Stimulated activated effector memory CD8-positive, alpha-beta T cell treated with anti-CD3 and anti-CD28 coated beads, Interleukin-12 subunit alpha, Interleukin-12 subunit beta, amount 100 ng/mL, for 72 hours (primary cell): ENCODE measurements at regions not wholly inside any gene's neighbourhood (a gene's known extent, or its start where the extent isn't known, plus 50 kb on each side); places are given as distances from the start of the nearest gene placed in this dataset.
"Not testable (repeated sequence)": the region's sequence is repeated elsewhere in the genome, so short reads cannot be mapped to it uniquely, and the experiment has no call there.

Source experiments
- ATAC-seq: fragments of 150-1000 bp; cut with Tn5 transposase; 2 replicates; pipeline ENCODE4 v1.10.0; 2021
- DNase-seq, 2 donors: peaks; one replicate each; pipeline ENCODE4 v3.0.0; 2021 to 2022; ENCODE audit warnings: low spot score in 2 of 2
- H3K27ac Mint-ChIP-seq: one replicate; pipeline ENCODE4 v1.8.0; 2022; ENCODE audit warnings: mild to moderate bottlenecking, mixed read lengths
- H3K36me3 Mint-ChIP-seq: one replicate; pipeline ENCODE4 v1.8.0; 2022; ENCODE audit warnings: mild to moderate bottlenecking, mixed read lengths
- H3K4me1 Mint-ChIP-seq: one replicate; pipeline ENCODE4 v1.8.0; 2022; ENCODE audit warnings: mixed read lengths
- H3K4me3 Mint-ChIP-seq: one replicate; pipeline ENCODE4 v1.8.0; 2022; ENCODE audit warnings: mild to moderate bottlenecking, mixed read lengths
- H3K9me3 Mint-ChIP-seq: one replicate; pipeline ENCODE4 v1.8.0; 2022; ENCODE audit warnings: mixed read lengths

DNA sequence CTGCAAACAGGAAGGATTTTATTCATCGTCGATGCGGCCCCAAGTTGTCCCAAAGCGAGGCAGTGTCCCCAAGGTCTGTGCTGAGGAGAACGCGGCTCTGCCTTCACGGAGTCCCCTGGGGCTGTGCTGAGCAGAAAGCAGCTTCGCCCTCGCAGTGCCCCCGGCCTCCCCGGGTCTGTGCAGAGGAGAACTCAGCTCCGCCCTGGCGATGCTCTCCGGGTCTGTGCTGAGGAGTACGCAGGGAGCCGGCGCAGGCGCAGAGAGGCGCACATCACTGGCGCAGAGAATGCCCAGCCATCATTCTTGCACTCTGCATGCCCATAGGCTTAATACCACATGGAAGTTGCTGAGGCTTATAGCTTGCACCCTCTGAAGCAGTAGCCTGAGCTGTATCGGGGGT is 285.7 kb downstream of the CCDC74A start:
- not testable (repeated sequence) for H3K4me1 Mint-ChIP-seq, DNase-seq, H3K27ac Mint-ChIP-seq, H3K4me3 Mint-ChIP-seq, ATAC-seq, H3K9me3 Mint-ChIP-seq, H3K36me3 Mint-ChIP-seq

- not testable (repeated sequence) for DNase-seq, H3K9me3 Mint-ChIP-seq, H3K36me3 Mint-ChIP-seq, H3K4me1 Mint-ChIP-seq, H3K4me3 Mint-ChIP-seq, H3K27ac Mint-ChIP-seq
- peak; percentile 28 for ATAC-seq
These were observed 290.7 kb downstream of the CCDC74A start for GRCh38 chr2:131818267-131818973.

GRCh38 chr2:131822237-131822721 is 294.6 kb downstream of the CCDC74A start:
- not testable (repeated sequence) for H3K36me3 Mint-ChIP-seq, ATAC-seq, H3K27ac Mint-ChIP-seq, H3K4me3 Mint-ChIP-seq, DNase-seq, H3K4me1 Mint-ChIP-seq, H3K9me3 Mint-ChIP-seq

GRCh38 chr2:131823058-131823457 is 295.4 kb downstream of the CCDC74A start:
- H3K27ac Mint-ChIP-seq, H3K4me1 Mint-ChIP-seq, DNase-seq, H3K36me3 Mint-ChIP-seq, ATAC-seq, H3K4me3 Mint-ChIP-seq, H3K9me3 Mint-ChIP-seq: not testable (repeated sequence)

DNA sequence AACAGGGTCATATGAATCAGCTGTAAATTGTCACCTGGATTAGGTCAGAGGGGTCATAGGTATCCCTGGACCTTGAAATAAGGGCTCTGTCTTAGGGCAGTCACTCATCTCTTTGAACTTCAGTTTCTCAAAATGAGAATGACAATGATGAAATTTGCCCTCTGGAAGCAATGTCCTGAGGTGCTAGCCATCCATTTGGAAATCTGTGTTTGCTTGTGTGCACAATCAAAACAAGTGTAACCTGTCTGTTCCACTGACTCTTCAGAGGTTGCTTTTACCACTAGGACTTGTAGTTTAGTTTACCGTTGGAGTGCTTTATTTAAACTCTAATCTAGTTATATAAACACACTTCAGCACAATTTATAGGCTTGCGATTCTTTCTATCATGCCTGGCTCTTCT is 297.3 kb downstream of the CCDC74A start:
- H3K4me3 Mint-ChIP-seq, DNase-seq, H3K9me3 Mint-ChIP-seq, H3K36me3 Mint-ChIP-seq, H3K4me1 Mint-ChIP-seq, ATAC-seq, H3K27ac Mint-ChIP-seq: not testable (repeated sequence)

GRCh38 chr2:131827481-131828163 is 299.9 kb downstream of the CCDC74A start:
- Mint-ChIP-seq H3K4me3 (no peak overlapping the region), H3K27ac (no peak overlapping the region), H3K9me3 (no peaks in the 10 kb centered on the region), H3K36me3 (no peaks in the 10 kb centered on the region), H3K4me1 (no peaks in the 10 kb centered on the region)
- DNase-seq (no peak), ATAC-seq (no peak)

GRCh38 chr2:131828164-131828561 is 300.5 kb downstream of the CCDC74A start:
- Mint-ChIP-seq H3K4me1 (no peaks in the 10 kb centered on the region), H3K36me3 (no peaks in the 10 kb centered on the region), H3K4me3 (no peak overlapping the region), H3K27ac (no peak overlapping the region), H3K9me3 (no peaks in the 10 kb centered on the region)
- no peak for ATAC-seq
- DNase-seq, result no peak

- H3K4me3 Mint-ChIP-seq, H3K9me3 Mint-ChIP-seq, H3K36me3 Mint-ChIP-seq, ATAC-seq, DNase-seq, H3K4me1 Mint-ChIP-seq, H3K27ac Mint-ChIP-seq: not testable (repeated sequence)
These were observed 301.2 kb downstream of the CCDC74A start for GRCh38 chr2:131828633-131829455.

DNA sequence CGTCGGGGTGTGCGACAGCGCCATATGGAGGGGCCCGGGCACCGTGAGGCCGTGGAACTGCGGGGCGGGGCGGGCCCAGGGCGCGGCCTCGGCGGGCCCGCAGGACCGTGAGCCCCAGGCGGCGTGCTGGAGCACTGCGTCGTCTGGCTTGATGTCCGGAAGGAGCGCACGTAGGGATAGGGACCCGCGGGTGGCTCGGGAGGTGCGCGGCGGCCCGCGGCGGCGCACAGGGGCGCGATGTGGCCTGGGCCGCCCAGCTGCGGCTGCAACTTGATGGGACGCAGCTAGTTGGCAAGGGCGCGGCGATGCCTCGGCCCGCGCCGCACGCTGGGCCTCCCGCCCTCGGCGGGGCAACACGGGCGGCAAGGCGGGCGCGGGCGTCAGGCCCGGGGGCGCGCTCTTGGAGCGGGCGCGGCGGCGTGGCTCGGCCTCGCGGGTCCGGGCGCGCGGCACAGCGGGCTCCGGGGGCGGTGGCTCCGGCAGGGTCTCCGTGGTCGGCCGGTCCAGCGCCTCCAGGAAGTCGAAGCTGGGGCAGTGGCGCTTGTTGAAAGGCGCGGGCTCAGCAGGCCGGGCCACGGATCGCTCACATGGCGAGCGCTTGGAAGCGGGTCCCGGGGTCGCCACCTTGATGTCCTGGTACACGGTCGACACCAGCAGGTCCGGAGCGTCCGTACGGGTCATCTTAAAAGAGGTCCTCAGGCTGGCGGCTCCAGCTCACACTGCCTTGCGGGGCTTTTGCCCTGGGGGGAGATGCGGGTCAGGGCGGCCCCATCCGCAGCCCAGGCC is 302.0 kb downstream of the CCDC74A start:
- not testable (repeated sequence) for ATAC-seq, DNase-seq, H3K4me3 Mint-ChIP-seq, H3K36me3 Mint-ChIP-seq, H3K4me1 Mint-ChIP-seq, H3K27ac Mint-ChIP-seq, H3K9me3 Mint-ChIP-seq

- H3K4me3 Mint-ChIP-seq, DNase-seq, H3K27ac Mint-ChIP-seq, ATAC-seq, H3K9me3 Mint-ChIP-seq, H3K36me3 Mint-ChIP-seq, H3K4me1 Mint-ChIP-seq: not testable (repeated sequence)
These were observed 302.7 kb downstream of the CCDC74A start for GRCh38 chr2:131830242-131830945.

DNA sequence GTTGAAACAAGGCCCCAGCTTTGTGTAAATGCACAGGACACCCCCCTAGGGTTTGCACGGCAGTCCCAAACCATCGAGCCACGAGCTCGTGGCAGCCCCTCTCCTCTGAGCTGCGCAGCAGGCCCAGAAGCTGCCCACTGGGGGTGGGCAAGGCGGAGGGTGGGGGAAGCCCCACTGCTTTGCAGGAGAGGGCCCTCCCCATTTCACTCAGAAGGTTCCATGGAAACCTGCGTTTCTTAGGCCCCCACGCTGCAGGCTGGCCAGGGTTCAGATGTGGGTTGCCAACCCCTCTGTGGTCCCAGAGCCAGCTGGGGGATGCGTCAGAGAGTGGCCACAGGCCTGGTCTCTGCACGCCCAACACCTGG is 303.2 kb downstream of the CCDC74A start:
- not testable (repeated sequence) for H3K27ac Mint-ChIP-seq, ATAC-seq, DNase-seq

GRCh38 chr2:131831450-131832208 is 303.9 kb downstream of the CCDC74A start:
- not testable (repeated sequence) for DNase-seq, H3K36me3 Mint-ChIP-seq, H3K9me3 Mint-ChIP-seq, H3K27ac Mint-ChIP-seq, H3K4me1 Mint-ChIP-seq, H3K4me3 Mint-ChIP-seq
- ATAC-seq, result peak; percentile 43

More for the DNA sequence above, 303.2 kb downstream of the CCDC74A start:
- not testable (repeated sequence) for H3K4me1 Mint-ChIP-seq, H3K9me3 Mint-ChIP-seq, H3K36me3 Mint-ChIP-seq, H3K4me3 Mint-ChIP-seq

DNA sequence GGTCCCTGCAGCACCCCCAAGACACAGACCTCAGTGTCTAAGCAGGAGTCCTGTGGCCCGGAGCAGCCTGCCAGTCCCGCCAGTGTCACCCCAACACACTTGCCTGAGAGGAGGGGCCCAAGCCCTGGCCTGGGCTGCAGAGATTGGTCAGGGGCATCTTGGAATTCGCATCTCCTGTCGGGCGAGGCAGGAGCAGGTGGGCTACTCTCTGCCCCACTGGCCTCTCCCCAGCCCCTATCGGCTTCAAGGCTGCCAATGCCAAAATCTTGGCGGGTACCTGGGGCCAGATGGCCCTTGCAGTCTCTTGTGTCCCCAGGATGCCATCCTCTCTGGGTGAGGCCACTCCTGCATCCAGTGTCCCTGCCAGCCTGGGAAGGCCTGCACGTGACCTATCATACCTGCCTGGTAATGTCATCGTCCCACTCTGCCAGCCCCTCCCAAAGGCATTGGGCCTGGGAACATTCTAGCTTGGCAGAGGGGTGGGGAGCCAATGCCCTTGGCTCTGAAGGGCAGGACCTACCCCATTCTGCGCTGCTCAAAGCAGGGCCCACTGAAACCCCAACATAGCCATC is 304.6 kb downstream of the CCDC74A start:
- H3K27ac Mint-ChIP-seq, DNase-seq, H3K4me1 Mint-ChIP-seq, H3K4me3 Mint-ChIP-seq, H3K36me3 Mint-ChIP-seq, ATAC-seq, H3K9me3 Mint-ChIP-seq: not testable (repeated sequence)

DNA sequence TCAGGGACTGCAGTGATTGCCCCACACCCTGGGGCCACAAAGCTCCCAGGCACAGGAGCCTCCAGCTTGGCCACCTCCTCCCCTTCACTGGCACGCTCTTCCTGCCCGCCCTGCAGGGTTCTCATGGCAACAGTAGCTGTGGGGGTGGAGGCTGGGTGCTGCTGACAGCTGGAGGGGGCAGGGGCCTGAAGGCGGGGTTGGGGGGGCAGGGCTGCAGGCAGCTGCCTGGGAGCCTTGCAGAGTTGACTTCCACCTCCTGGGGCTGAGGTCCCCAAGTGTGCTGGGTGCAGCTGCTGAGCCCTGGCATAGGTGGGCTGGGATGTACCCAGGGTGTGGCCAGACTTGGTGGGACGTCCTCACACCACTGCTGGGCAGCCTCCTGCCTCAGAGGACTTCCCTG is 305.2 kb downstream of the CCDC74A start:
- H3K27ac Mint-ChIP-seq, H3K4me3 Mint-ChIP-seq, H3K36me3 Mint-ChIP-seq, H3K9me3 Mint-ChIP-seq, DNase-seq, ATAC-seq, H3K4me1 Mint-ChIP-seq: not testable (repeated sequence)
